ENCODE measurements at regions not wholly inside any gene's neighbourhood (a gene's known extent, or its start where the extent isn't known, plus 50 kb on each side); places are given as distances from the start of the nearest gene placed in this dataset.

- TF ChIP-seq CTCF (conservative IDR thresholded peaks at IDR 0.05; ENCODE audit: low read depth, low read length) (no peak), EZH2 (IDR thresholded peaks at IDR 0.05; ENCODE audit: borderline replicate concordance, low read depth, low read length, poor library complexity, severe bottlenecking) (no peak)
Observed at GRCh38 chr11:91178366-91178765, 955.5 kb upstream of the CHORDC1 start.
